NCI-H2171 (cell line): ENCODE measurements at regions not wholly inside any gene's neighbourhood (a gene's known extent, or its start where the extent isn't known, plus 50 kb on each side); places are given as distances from the start of the nearest gene placed in this dataset.

Experiments
- DNase-seq: peaks from one replicate; lab custom pipeline; 2025; lab: John Stamatoyannopoulos, UW

GRCh38 chr5:29811914-29812679 lies 1381.4 kb upstream of the CDH6 start:
- DNase-seq, result no peak

GRCh38 chr5:29805804-29806203 lies 1387.7 kb upstream of the CDH6 start:
- no peak for DNase-seq

- DNase-seq, result no peak
These were observed 1392.7 kb upstream of the CDH6 start for GRCh38 chr5:29800752-29801151.

GRCh38 chr5:29796013-29796412 lies 1397.5 kb upstream of the CDH6 start:
- DNase-seq, result no peak

GRCh38 chr5:29795096-29795652 lies 1398.3 kb upstream of the CDH6 start:
- DNase-seq, result no peak

GRCh38 chr5:29794141-29794787 lies 1399.2 kb upstream of the CDH6 start:
- no peak for DNase-seq

- no peak for DNase-seq
These were observed 1403.2 kb upstream of the CDH6 start for GRCh38 chr5:29790281-29790680.

GRCh38 chr5:29780401-29780800 lies 1413.1 kb upstream of the CDH6 start:
- DNase-seq, result no peak

- no peak for DNase-seq
These were observed 1414.3 kb upstream of the CDH6 start for GRCh38 chr5:29779141-29779540.

GRCh38 chr5:29777373-29777772 lies 1416.1 kb upstream of the CDH6 start:
- DNase-seq, result no peak

GRCh38 chr5:29770936-29771335 lies 1422.5 kb upstream of the CDH6 start:
- no peak for DNase-seq

GRCh38 chr5:29769474-29769873 lies 1424.0 kb upstream of the CDH6 start:
- DNase-seq, result no peak

- DNase-seq, result no peak
These were observed 1434.5 kb upstream of the CDH6 start for GRCh38 chr5:29758986-29759421.

- no peak for DNase-seq
These were observed 1443.0 kb upstream of the CDH6 start for GRCh38 chr5:29750453-29750852.

- DNase-seq, result no peak
These were observed 1448.9 kb upstream of the CDH6 start for GRCh38 chr5:29744618-29745017.

GRCh38 chr5:29720954-29721353 lies 1472.5 kb upstream of the CDH6 start:
- DNase-seq, result no peak

GRCh38 chr5:29719171-29719570 lies 1474.3 kb upstream of the CDH6 start:
- DNase-seq, result no peak

GRCh38 chr5:29715167-29715566 lies 1478.3 kb upstream of the CDH6 start:
- no peak for DNase-seq

- DNase-seq, result no peak
These were observed 1490.6 kb upstream of the CDH6 start for GRCh38 chr5:29702875-29703274.

- no peak for DNase-seq
These were observed 1491.9 kb upstream of the CDH6 start for GRCh38 chr5:29701600-29701999.

GRCh38 chr5:29697785-29698414 lies 1495.6 kb upstream of the CDH6 start:
- no peak for DNase-seq

- no peak for DNase-seq
These were observed 1496.2 kb upstream of the CDH6 start for GRCh38 chr5:29697278-29697677.

GRCh38 chr5:29672678-29673077 lies 1520.8 kb upstream of the CDH6 start:
- no peak for DNase-seq
